HEK293 (cell line): ENCODE measurements at regions not wholly inside any gene's neighbourhood (a gene's known extent, or its start where the extent isn't known, plus 50 kb on each side); places are given as distances from the start of the nearest gene placed in this dataset.

Experiments used
- CTCF ChIA-PET: fragments of 350-600 bp; formaldehyde crosslinking; extraction: SDS; loops from one replicate; lab custom pipeline; 2021; ENCODE audit warnings: antibody characterized with exemption; lab: Yijun Ruan, JAX
- POLR2A ChIA-PET: fragments of 300-600 bp; formaldehyde crosslinking; extraction: SDS; loops from one replicate; lab custom pipeline; 2020; ENCODE audit warnings: antibody characterized with exemption, inconsistent platforms; lab: Yijun Ruan, JAX
- H3K27ac ChIP-seq: fragments of 200-500 bp; sonication (Bioruptor generic); 2 replicates; pipeline ENCODE4 v1.5.1; 2014; ENCODE audit warnings: low read depth, low read length, control low read depth, inconsistent platforms; ENCODE audit errors: extremely low read depth
- H3K36me3 ChIP-seq, 2 experiments: fragments of 200-500 bp in 1 of 2; sonication (Bioruptor generic) in 1 of 2; 1 replicate in 1 of 2; 2 replicates in 1 of 2; pipeline ENCODE4 v1.5.1; 2014 to 2017; ENCODE audit warnings: inconsistent platforms in 2 of 2, low read length in 2 of 2; ENCODE audit not compliant: control insufficient read depth in 2 of 2, insufficient read depth in 1 of 2
- H3K4me1 ChIP-seq: fragments of 200-500 bp; sonication (Bioruptor generic); 2 replicates; pipeline ENCODE4 v1.5.1; 2014; ENCODE audit warnings: mild to moderate bottlenecking, low read length, inconsistent platforms; ENCODE audit not compliant: control insufficient read depth, insufficient read depth
- H3K4me3 ChIP-seq: 2 replicates; pipeline ENCODE4 v1.5.1; 2011; ENCODE audit warnings: low read depth, mild to moderate bottlenecking, control low read depth, low read length, moderate library complexity
- H3K9me3 ChIP-seq: fragments of 200-500 bp; sonication (Bioruptor generic); 2 replicates; pipeline ENCODE4 v1.5.1; 2014; ENCODE audit warnings: low read depth, low read length, inconsistent platforms; ENCODE audit not compliant: control insufficient read depth, insufficient read depth
- GLIS1 ChIP-seq: fragments of 450-650 bp; formaldehyde crosslinking; IDR thresholded peaks from 2 replicates; pipeline ENCODE4 v1.5.1; 2016; ENCODE audit warnings: missing biosample characterization, missing genetic modification characterization
- GLIS2 ChIP-seq: fragments of 450-650 bp; formaldehyde crosslinking; IDR thresholded peaks from 2 replicates; pipeline ENCODE4 v1.5.1; 2016; ENCODE audit warnings: missing biosample characterization, missing genetic modification characterization
- HOXA7 ChIP-seq: sonication (generic); formaldehyde crosslinking; IDR thresholded peaks from 2 replicates; pipeline ENCODE4 v1.8.1; 2022; ENCODE audit warnings: missing genetic modification reagents, borderline replicate concordance
- KLF7 ChIP-seq: fragments of 450-650 bp; formaldehyde crosslinking; IDR thresholded peaks from 2 replicates; pipeline ENCODE4 v1.5.1; 2016; ENCODE audit warnings: missing biosample characterization, missing genetic modification characterization, borderline replicate concordance
- OSR2 ChIP-seq: fragments of 450-650 bp; formaldehyde crosslinking; IDR thresholded peaks from 2 replicates; pipeline ENCODE4 v1.5.1; 2016; ENCODE audit warnings: missing biosample characterization, missing genetic modification characterization
- YY1 ChIP-seq: fragments of 450-650 bp; formaldehyde crosslinking; IDR thresholded peaks from 2 replicates; pipeline ENCODE4 v1.5.1; 2018; ENCODE audit warnings: missing biosample characterization, missing genetic modification characterization
- ZFP41 ChIP-seq: fragments of 450-650 bp; formaldehyde crosslinking; IDR thresholded peaks from 2 replicates; pipeline ENCODE4 v1.5.1; 2016; ENCODE audit warnings: missing biosample characterization, missing genetic modification characterization, borderline replicate concordance
- ZNF114 ChIP-seq: fragments of 450-650 bp; formaldehyde crosslinking; IDR thresholded peaks from 2 replicates; pipeline ENCODE4 v1.5.0; 2017; ENCODE audit warnings: missing biosample characterization, missing genetic modification characterization
- ZNF223 ChIP-seq: fragments of 450-650 bp; formaldehyde crosslinking; IDR thresholded peaks from 2 replicates; pipeline ENCODE4 v1.5.1; 2016; ENCODE audit warnings: missing biosample characterization, missing genetic modification characterization
- ZNF302 ChIP-seq: fragments of 450-650 bp; formaldehyde crosslinking; IDR thresholded peaks from 2 replicates; pipeline ENCODE4 v1.5.1; 2016; ENCODE audit warnings: missing biosample characterization, missing genetic modification characterization, low read depth
- ZNF335 ChIP-seq: fragments of 450-650 bp; formaldehyde crosslinking; conservative IDR thresholded peaks from 2 replicates; pipeline ENCODE4 v1.5.1; 2016; ENCODE audit warnings: missing biosample characterization, missing genetic modification characterization
- ZNF350 ChIP-seq: fragments of 450-650 bp; formaldehyde crosslinking; IDR thresholded peaks from 2 replicates; pipeline ENCODE4 v1.5.0; 2017; ENCODE audit warnings: missing biosample characterization, mild to moderate bottlenecking, missing genetic modification characterization
- ZNF521 ChIP-seq: fragments of 450-650 bp; formaldehyde crosslinking; IDR thresholded peaks from 2 replicates; pipeline ENCODE4 v1.5.1; 2017; ENCODE audit warnings: missing biosample characterization, mild to moderate bottlenecking, missing genetic modification characterization
- ZNF548 ChIP-seq: fragments of 450-650 bp; formaldehyde crosslinking; IDR thresholded peaks from 2 replicates; pipeline ENCODE4 v1.5.1; 2016; ENCODE audit warnings: missing biosample characterization, missing genetic modification characterization
- ZNF571 ChIP-seq: fragments of 450-650 bp; formaldehyde crosslinking; IDR thresholded peaks from 2 replicates; pipeline ENCODE4 v1.5.0; 2017; ENCODE audit warnings: missing biosample characterization, missing genetic modification characterization
- ZNF776 ChIP-seq: fragments of 450-650 bp; formaldehyde crosslinking; IDR thresholded peaks from 2 replicates; pipeline ENCODE4 v1.5.0; 2017; ENCODE audit warnings: missing biosample characterization, missing genetic modification characterization, borderline replicate concordance
- ZNF785 ChIP-seq: fragments of 450-650 bp; formaldehyde crosslinking; IDR thresholded peaks from 2 replicates; pipeline ENCODE4 v1.5.1; 2016; ENCODE audit warnings: missing biosample characterization, missing genetic modification characterization
- TF ChIP-seq, protein P1 (sequence below): fragments of 450-650 bp; formaldehyde crosslinking; IDR thresholded peaks from 2 replicates; pipeline ENCODE4 v1.5.1; 2017; ENCODE audit warnings: missing biosample characterization, missing genetic modification characterization
- TF ChIP-seq, protein P2 (sequence below): fragments of 450-650 bp; formaldehyde crosslinking; IDR thresholded peaks from 2 replicates; pipeline ENCODE4; 2016; ENCODE audit warnings: missing biosample characterization, missing genetic modification characterization
- TF ChIP-seq, protein P3 (sequence below): fragments of 450-650 bp; formaldehyde crosslinking; IDR thresholded peaks from 2 replicates; pipeline ENCODE4 v1.5.1; 2016; ENCODE audit warnings: missing biosample characterization, missing genetic modification characterization

DNA sequence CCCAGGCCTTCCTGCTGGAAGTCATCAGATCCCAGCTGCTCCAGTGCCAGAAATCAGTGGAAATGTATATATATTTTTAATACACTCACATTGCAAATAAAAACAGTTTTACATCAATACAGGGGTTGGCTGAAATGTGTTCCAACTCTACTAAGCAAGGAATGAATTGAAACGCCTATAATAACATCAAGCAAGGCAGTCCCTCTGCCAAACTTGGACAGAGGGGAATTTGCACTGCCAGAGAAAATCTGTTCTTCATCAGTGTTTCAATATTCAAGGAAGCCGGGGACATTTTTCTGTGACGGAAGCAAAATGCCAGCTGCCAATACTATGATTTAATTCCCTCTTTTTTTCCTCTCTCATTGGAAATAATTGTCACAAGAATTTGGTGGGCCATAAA lies 335.3 kb downstream of the TNS1 start (continued):
- TF ChIP-seq, protein P1, sequence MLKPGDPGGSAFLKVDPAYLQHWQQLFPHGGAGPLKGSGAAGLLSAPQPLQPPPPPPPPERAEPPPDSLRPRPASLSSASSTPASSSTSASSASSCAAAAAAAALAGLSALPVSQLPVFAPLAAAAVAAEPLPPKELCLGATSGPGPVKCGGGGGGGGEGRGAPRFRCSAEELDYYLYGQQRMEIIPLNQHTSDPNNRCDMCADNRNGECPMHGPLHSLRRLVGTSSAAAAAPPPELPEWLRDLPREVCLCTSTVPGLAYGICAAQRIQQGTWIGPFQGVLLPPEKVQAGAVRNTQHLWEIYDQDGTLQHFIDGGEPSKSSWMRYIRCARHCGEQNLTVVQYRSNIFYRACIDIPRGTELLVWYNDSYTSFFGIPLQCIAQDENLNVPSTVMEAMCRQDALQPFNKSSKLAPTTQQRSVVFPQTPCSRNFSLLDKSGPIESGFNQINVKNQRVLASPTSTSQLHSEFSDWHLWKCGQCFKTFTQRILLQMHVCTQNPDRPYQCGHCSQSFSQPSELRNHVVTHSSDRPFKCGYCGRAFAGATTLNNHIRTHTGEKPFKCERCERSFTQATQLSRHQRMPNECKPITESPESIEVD: no peak
- no peak for TF ChIP-seq YY1 (tag by site-specific recombination)

DNA sequence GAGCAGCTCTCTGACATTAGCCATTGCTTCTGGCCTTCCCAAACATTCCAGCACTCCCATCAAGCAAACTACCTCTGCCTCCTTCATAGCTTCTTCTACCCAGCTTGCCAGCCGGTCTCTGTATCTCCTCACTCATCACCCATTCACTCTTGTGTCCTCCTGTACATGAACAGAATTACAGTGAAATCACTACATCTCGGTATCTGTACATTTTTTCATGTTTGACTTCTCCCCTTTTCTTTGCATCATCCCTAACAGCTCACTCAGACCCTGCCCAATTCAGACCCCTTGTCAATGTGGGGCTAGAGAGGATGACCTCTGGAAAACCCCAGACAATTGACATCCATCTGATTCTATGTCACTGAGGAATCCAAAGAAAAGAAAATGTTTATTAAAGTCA lies 335.8 kb downstream of the TNS1 start:
- Histone ChIP-seq H3K36me3 (no peaks in the 10 kb centered on the region), H3K27ac (no peak overlapping the region), H3K4me3 (no peak overlapping the region), H3K4me1 (no peaks in the 10 kb centered on the region), H3K9me3 (no peaks in the 10 kb centered on the region)
- CTCF ChIA-PET: interaction anchor here (1.2 to 6.6 kb wide), 2 partner anchors 16 to 19 kb away, joined by 3 to 43 read pairs; no protein-coding TSS in a partner anchor
- POLR2A ChIA-PET: interaction anchor here (0.6 kb wide), 1 partner anchor 16 kb away, joined by 4 read pairs; no protein-coding TSS in a partner anchor
- TF ChIP-seq ZNF776 (tag by site-specific recombination): no peak
- TF ChIP-seq, protein P1: no peak
- no peak for TF ChIP-seq ZNF114 (tag by site-specific recombination)

DNA sequence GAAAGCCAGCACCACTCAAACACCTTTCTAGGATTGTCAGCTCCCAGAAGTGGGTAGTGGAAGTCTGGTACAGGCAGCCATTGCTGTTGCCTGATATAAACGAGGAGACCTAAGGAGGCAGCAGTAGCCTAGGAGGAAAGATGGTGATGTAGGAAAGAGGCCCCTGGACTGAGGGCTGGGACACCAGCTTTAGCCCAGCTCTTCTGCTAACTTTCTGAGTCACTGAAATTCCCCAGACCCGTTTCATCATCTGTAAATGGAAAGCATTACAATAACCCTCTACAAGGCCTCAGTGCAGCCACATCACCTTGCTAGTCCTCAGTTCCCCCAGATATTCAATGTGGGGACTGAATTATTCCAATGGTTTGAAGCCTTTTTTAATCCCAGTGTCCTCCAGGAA lies 336.5 kb downstream of the TNS1 start:
- no peaks in the 10 kb centered on the region for H3K9me3 ChIP-seq
- CTCF ChIA-PET: interaction anchor here (1.2 to 6.6 kb wide), 2 partner anchors 15 to 19 kb away, joined by 3 to 43 read pairs; no protein-coding TSS in a partner anchor
- TF ChIP-seq ZNF785: no peak
- 0 out of 2 replicates have a peak, but pooled peaks have one; percentile 22 for TF ChIP-seq ZNF335 (tag by site-specific recombination)
- TF ChIP-seq, all 188 proteins: peak for 1
- POLR2A ChIA-PET: no interaction called here
- Histone ChIP-seq H3K4me1 (no peaks in the 10 kb centered on the region), H3K36me3 (no peaks in the 10 kb centered on the region), H3K4me3 (no peak overlapping the region), H3K27ac (no peak overlapping the region)

DNA sequence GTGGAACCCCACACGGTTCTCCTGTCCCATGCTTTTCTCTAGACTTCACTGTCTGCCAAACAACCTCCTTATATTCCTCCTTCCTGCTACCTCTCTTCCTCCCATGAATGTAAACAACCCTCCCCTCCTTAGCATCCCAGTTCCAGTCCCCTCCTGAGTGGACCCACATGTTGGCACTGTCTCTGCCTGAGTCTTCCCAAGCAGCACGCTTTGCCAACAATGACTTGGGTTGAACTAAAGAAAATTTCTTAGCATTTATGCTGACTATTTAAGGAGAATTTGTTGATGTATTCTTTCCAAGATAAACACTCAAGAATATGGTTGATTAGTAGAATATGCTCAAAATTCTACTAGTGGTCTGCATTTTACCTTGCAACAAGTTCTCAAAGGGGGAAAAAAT lies 338.0 kb downstream of the TNS1 start:
- Histone ChIP-seq H3K27ac (no peak overlapping the region), H3K9me3 (no peaks in the 10 kb centered on the region), H3K4me1 (no peaks in the 10 kb centered on the region), H3K4me3 (no peak overlapping the region), H3K36me3 (no peaks in the 10 kb centered on the region)
- POLR2A ChIA-PET: no interaction called here
- CTCF ChIA-PET: interaction anchor here (6.6 kb wide), 1 partner anchor 13 kb away, joined by 43 read pairs; no protein-coding TSS in a partner anchor
- TF ChIP-seq KLF7 (tag by site-specific recombination): no peak
- TF ChIP-seq ZNF223: no peak

DNA sequence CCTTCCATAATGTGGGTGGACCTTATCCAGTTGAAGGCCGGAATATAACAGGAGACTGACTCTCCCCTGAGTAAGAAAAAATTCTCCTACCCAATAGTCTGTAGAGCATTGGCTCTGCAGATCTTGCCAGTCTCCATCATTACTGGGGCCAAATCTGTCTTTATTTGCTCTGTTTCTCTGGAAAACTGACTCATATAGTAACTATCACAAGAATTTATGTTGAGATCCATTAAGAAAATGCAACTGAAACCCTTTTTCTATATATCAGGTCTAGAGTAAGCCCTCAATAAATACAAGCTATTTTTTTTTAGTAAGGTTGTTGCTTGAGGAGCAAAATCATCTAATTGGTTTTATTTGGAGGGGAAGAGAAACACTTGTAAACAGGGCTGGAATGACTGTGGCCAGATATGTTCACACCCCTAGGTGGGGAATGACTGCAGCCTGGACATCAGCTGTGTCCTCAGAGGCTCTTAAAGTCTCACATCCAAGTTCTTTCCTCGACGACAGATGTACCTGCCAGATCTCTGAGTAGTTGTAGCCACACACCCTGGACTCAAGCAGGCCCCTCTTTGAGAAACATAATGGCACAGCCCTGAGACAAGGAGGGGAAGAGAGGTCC lies 339.7 kb downstream of the TNS1 start:
- CTCF ChIA-PET: interaction anchor here (0.6 to 6.6 kb wide), 2 partner anchors 12 to 172 kb away, joined by 3 to 43 read pairs; no protein-coding TSS in a partner anchor
- no peak overlapping the region for H3K27ac ChIP-seq
- no peak overlapping the region for H3K4me3 ChIP-seq
- H3K36me3 ChIP-seq: no peaks in the 10 kb centered on the region
- no peaks in the 10 kb centered on the region for H3K4me1 ChIP-seq
- no peaks in the 10 kb centered on the region for H3K9me3 ChIP-seq
- POLR2A ChIA-PET: no interaction called here
- TF ChIP-seq ZNF521 (tag by site-specific recombination) (no peak), OSR2 (tag by site-specific recombination) (no peak), ZNF548 (tag by site-specific recombination) (no peak), ZNF350 (tag by site-specific recombination) (no peak), ZFP41 (tag by site-specific recombination) (no peak), ZNF571 (tag by site-specific recombination) (no peak), GLIS1 (no peak), ZNF302 (tag by site-specific recombination) (no peak), HOXA7 (no peak), GLIS2 (tag by site-specific recombination) (no peak)
- TF ChIP-seq, protein P2, sequence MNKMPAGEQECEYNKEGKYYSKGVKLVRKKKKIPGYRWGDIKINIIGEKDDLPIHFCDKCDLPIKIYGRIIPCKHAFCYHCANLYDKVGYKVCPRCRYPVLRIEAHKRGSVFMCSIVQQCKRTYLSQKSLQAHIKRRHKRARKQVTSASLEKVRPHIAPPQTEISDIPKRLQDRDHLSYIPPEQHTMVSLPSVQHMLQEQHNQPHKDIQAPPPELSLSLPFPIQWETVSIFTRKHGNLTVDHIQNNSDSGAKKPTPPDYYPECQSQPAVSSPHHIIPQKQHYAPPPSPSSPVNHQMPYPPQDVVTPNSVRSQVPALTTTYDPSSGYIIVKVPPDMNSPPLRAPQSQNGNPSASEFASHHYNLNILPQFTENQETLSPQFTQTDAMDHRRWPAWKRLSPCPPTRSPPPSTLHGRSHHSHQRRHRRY (tag by site-specific recombination): no peak
- TF ChIP-seq, protein P3, sequence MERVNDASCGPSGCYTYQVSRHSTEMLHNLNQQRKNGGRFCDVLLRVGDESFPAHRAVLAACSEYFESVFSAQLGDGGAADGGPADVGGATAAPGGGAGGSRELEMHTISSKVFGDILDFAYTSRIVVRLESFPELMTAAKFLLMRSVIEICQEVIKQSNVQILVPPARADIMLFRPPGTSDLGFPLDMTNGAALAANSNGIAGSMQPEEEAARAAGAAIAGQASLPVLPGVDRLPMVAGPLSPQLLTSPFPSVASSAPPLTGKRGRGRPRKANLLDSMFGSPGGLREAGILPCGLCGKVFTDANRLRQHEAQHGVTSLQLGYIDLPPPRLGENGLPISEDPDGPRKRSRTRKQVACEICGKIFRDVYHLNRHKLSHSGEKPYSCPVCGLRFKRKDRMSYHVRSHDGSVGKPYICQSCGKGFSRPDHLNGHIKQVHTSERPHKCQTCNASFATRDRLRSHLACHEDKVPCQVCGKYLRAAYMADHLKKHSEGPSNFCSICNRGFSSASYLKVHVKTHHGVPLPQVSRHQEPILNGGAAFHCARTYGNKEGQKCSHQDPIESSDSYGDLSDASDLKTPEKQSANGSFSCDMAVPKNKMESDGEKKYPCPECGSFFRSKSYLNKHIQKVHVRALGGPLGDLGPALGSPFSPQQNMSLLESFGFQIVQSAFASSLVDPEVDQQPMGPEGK: no peak
